Chondrocyte (in vitro differentiated cells): ENCODE measurements at regions not wholly inside any gene's neighbourhood (a gene's known extent, or its start where the extent isn't known, plus 50 kb on each side); places are given as distances from the start of the nearest gene placed in this dataset.

Experiments used
- DNase-seq: peaks from one replicate; pipeline ENCODE4 v3.0.0; 2021; ENCODE audit warnings: mixed read lengths, low spot score
- H3K27ac Mint-ChIP-seq: one replicate; pipeline ENCODE4 v1.8.0; 2021; ENCODE audit warnings: mild to moderate bottlenecking, moderate library complexity, mixed read lengths; ENCODE audit not compliant: unreplicated experiment
- H3K27me3 Mint-ChIP-seq: 2 replicates; pipeline ENCODE4 v1.8.0; 2021; ENCODE audit warnings: low read depth, mixed read lengths
- H3K36me3 Mint-ChIP-seq: 2 replicates; pipeline ENCODE4 v1.8.0; 2021; ENCODE audit warnings: low read depth, mixed read lengths
- H3K4me1 Mint-ChIP-seq: 2 replicates; pipeline ENCODE4 v1.8.0; 2021; ENCODE audit warnings: low read depth, mild to moderate bottlenecking, mixed read lengths
- H3K4me3 Mint-ChIP-seq: one replicate; pipeline ENCODE4 v1.8.0; 2021; ENCODE audit warnings: mild to moderate bottlenecking, moderate library complexity, mixed read lengths; ENCODE audit not compliant: unreplicated experiment
- H3K9me3 Mint-ChIP-seq: 2 replicates; pipeline ENCODE4 v1.8.0; 2021; ENCODE audit warnings: low read depth, mixed read lengths
- TF ChIP-seq, protein P1 (sequence below): fragments of 200-600 bp; sonication (generic); IDR thresholded peaks from 2 replicates; pipeline ENCODE4 v1.5.0; 2021; ENCODE audit warnings: antibody characterized with exemption, mild to moderate bottlenecking, moderate library complexity

DNA sequence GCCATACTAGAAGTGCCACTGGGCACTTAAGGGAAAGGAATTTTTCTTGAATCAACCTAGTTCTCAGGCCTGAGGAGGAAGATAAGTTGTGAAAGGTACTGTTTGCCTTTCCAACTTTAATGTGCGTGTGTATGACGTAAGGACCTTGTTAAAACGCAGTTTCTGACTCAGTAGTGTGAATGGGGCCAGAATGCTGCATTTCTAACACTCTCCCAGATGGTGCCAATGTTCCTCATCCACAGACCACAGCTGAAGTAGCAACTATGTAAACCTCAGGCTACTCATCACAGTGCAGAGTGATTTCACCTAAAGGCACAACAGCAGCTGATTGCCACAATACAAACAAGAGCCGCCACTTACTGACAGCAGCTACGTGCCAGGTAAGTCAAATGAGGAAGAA lies 103.6 kb downstream of the OTOL1 start:
- Mint-ChIP-seq H3K4me1 (no peaks in the 10 kb centered on the region), H3K27me3 (peaks cover 11% of the 10 kb centered on the region), H3K4me3 (no peak overlapping the region), H3K36me3 (no peaks in the 10 kb centered on the region), H3K9me3 (no peaks in the 10 kb centered on the region), H3K27ac (no peak overlapping the region)
- no peak for DNase-seq
- TF ChIP-seq, protein P1, sequence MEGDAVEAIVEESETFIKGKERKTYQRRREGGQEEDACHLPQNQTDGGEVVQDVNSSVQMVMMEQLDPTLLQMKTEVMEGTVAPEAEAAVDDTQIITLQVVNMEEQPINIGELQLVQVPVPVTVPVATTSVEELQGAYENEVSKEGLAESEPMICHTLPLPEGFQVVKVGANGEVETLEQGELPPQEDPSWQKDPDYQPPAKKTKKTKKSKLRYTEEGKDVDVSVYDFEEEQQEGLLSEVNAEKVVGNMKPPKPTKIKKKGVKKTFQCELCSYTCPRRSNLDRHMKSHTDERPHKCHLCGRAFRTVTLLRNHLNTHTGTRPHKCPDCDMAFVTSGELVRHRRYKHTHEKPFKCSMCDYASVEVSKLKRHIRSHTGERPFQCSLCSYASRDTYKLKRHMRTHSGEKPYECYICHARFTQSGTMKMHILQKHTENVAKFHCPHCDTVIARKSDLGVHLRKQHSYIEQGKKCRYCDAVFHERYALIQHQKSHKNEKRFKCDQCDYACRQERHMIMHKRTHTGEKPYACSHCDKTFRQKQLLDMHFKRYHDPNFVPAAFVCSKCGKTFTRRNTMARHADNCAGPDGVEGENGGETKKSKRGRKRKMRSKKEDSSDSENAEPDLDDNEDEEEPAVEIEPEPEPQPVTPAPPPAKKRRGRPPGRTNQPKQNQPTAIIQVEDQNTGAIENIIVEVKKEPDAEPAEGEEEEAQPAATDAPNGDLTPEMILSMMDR = no peak

GRCh38 chr3:161602475-161602874 lies 105.9 kb downstream of the OTOL1 start:
- no peak for DNase-seq
- Mint-ChIP-seq H3K4me1 (no peaks in the 10 kb centered on the region), H3K27ac (no peak overlapping the region), H3K9me3 (no peaks in the 10 kb centered on the region), H3K36me3 (no peaks in the 10 kb centered on the region), H3K27me3 (peaks cover 5% of the 10 kb centered on the region), H3K4me3 (no peak overlapping the region)
- TF ChIP-seq, protein P1 = no peak

DNA sequence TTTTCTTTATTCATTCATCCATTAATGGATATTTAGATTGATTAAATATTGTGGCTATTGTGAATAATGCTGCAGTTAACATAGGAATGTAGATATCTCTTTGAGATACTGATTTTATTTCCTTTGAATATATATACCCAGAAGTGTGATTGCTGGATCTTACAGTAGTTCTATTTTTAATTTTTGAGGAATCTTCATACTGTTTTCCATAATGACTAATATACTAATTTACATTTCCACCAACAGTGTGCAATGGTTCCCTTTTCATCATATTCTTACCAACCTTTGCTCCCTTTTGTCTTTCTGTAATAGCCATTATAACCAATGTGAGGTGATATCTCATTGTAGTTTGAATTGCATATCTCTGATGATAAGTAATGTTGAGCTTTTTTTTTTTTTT lies 106.3 kb downstream of the OTOL1 start:
- H3K4me1 Mint-ChIP-seq = no peaks in the 10 kb centered on the region
- H3K36me3 Mint-ChIP-seq = no peaks in the 10 kb centered on the region
- TF ChIP-seq, protein P1 = no peak
- no peak overlapping the region for H3K27ac Mint-ChIP-seq
- DNase-seq = no peak
- H3K4me3 Mint-ChIP-seq = no peak overlapping the region
- H3K9me3 Mint-ChIP-seq = no peaks in the 10 kb centered on the region
- peaks cover 5% of the 10 kb centered on the region for H3K27me3 Mint-ChIP-seq

- TF ChIP-seq, protein P1 = no peak
- Mint-ChIP-seq H3K4me3 (no peak overlapping the region), H3K4me1 (no peaks in the 10 kb centered on the region), H3K27me3 (peaks cover 2% of the 10 kb centered on the region), H3K36me3 (no peaks in the 10 kb centered on the region), H3K27ac (no peak overlapping the region), H3K9me3 (peaks cover 8% of the 10 kb centered on the region)
- DNase-seq = no peak
Observed at GRCh38 chr3:161607056-161607455, 110.4 kb downstream of the OTOL1 start.

- Mint-ChIP-seq H3K9me3 (peaks cover 3% of the 10 kb centered on the region), H3K36me3 (no peaks in the 10 kb centered on the region), H3K27ac (no peak overlapping the region), H3K4me3 (no peak overlapping the region), H3K27me3 (peaks cover 14% of the 10 kb centered on the region), H3K4me1 (no peaks in the 10 kb centered on the region)
- TF ChIP-seq, protein P1 = no peak
- no peak for DNase-seq
Observed at GRCh38 chr3:161619351-161619750, 122.7 kb downstream of the OTOL1 start.
